Cardiac fibroblast (primary cell): ENCODE measurements at regions not wholly inside any gene's neighbourhood (a gene's known extent, or its start where the extent isn't known, plus 50 kb on each side); places are given as distances from the start of the nearest gene placed in this dataset.

Experiments
- DNase-seq, 2 donors: peaks; one replicate each; pipeline versions ENCODE4 v3.0.0 to v3.0.0-alpha.2; 2010; ENCODE audit warnings: low read depth in 2 of 2
- H3K4me3 ChIP-seq, 2 donors: replicated peaks in 1 of 2; 1 replicate in 1 of 2; 2 replicates in 1 of 2; pipeline ENCODE4 v1.5.1; 2011; ENCODE audit warnings: low read depth in 2 of 2, low read length in 2 of 2, mild to moderate bottlenecking in 2 of 2, moderate library complexity in 1 of 2
- CTCF ChIP-seq: IDR thresholded peaks from one replicate; pipeline ENCODE4 v1.5.1; 2011; ENCODE audit warnings: low read depth, mild to moderate bottlenecking, low read length, inconsistent platforms

- no peak for TF ChIP-seq CTCF
- DNase-seq = no peak
- H3K4me3 ChIP-seq = no peak overlapping the region
Measured at GRCh38 chr15:35649575-35649974, 103.6 kb upstream of the DPH6 start.

- no peak for DNase-seq
- no peak overlapping the region for H3K4me3 ChIP-seq
- no peak for TF ChIP-seq CTCF
Measured at GRCh38 chr15:35654332-35654731, 108.4 kb upstream of the DPH6 start.

GRCh38 chr15:35657679-35658311, 111.8 kb upstream of the DPH6 start:
- no peak overlapping the region for H3K4me3 ChIP-seq
- peak; percentile 48 to 59 for DNase-seq
- no peak for TF ChIP-seq CTCF

- no peak for TF ChIP-seq CTCF
- peak; percentile 8 to 52 for DNase-seq
- H3K4me3 ChIP-seq = no peak overlapping the region
Measured at GRCh38 chr15:35663956-35664355, 118.0 kb upstream of the DPH6 start.

- TF ChIP-seq CTCF = no peak
- no peak overlapping the region for H3K4me3 ChIP-seq
- peak in 1 of 2 donors; percentile 49 for DNase-seq
Measured at GRCh38 chr15:35665896-35666536, 120.1 kb upstream of the DPH6 start.

GRCh38 chr15:35667908-35668307, 121.9 kb upstream of the DPH6 start:
- H3K4me3 ChIP-seq = no peak overlapping the region
- TF ChIP-seq CTCF = no peak
- DNase-seq = no peak

GRCh38 chr15:35669021-35669420, 123.1 kb upstream of the DPH6 start:
- no peak overlapping the region for H3K4me3 ChIP-seq
- no peak for TF ChIP-seq CTCF
- DNase-seq = no peak
